RWPE1 (cell line): ENCODE measurements at regions not wholly inside any gene's neighbourhood (a gene's known extent, or its start where the extent isn't known, plus 50 kb on each side); places are given as distances from the start of the nearest gene placed in this dataset.

ENCODE experiments used
- CTCF ChIA-PET: fragments of 350-600 bp; sonication (Branson Sonifier 250); formaldehyde crosslinking; extraction: SDS; loops from one replicate; lab custom pipeline; 2021; lab: Yijun Ruan, JAX
- POLR2A ChIA-PET: fragments of 400-600 bp; formaldehyde crosslinking; extraction: SDS; loops from one replicate; lab custom pipeline; 2020; ENCODE audit warnings: antibody characterized with exemption; ENCODE audit not compliant: low non-redundant PET; lab: Yijun Ruan, JAX
- DNase-seq: peaks from one replicate; pipeline ENCODE4 v3.0.0; 2012; ENCODE audit warnings: low spot score
- H3K27ac ChIP-seq: fragments of 450-650 bp; 2 replicates; pipeline ENCODE4 v1.5.1; 2017
- CTCF ChIP-seq: fragments of 450-650 bp; conservative IDR thresholded peaks from 2 replicates; pipeline ENCODE4 v1.5.1; 2017; ENCODE audit warnings: low read depth, mild to moderate bottlenecking

GRCh38 chr22:47695176-47695575 is 932.7 kb downstream of the TBC1D22A start:
- H3K27ac ChIP-seq, result no peak overlapping the region

GRCh38 chr22:47694536-47695130 is 932.2 kb downstream of the TBC1D22A start:
- H3K27ac ChIP-seq, result no peak overlapping the region
- DNase-seq, result no peak
- no peak for TF ChIP-seq CTCF
- CTCF ChIA-PET, result no interaction called here
- POLR2A ChIA-PET, result interaction anchor here (0.6 kb wide), 1 partner anchor 10 kb away, joined by 5 read pairs; no protein-coding TSS in a partner anchor

More at GRCh38 chr22:47695176-47695575, 932.7 kb downstream of the TBC1D22A start:
- POLR2A ChIA-PET, result no interaction called here
- DNase-seq, result no peak
- CTCF ChIA-PET, result no interaction called here
- no peak for TF ChIP-seq CTCF

- ChIA-PET POLR2A (no interaction called here), CTCF (no interaction called here)
- no peak for TF ChIP-seq CTCF
- DNase-seq, result no peak
- H3K27ac ChIP-seq, result no peak overlapping the region
Measured at GRCh38 chr22:47693606-47694005, 931.2 kb downstream of the TBC1D22A start.

- ChIA-PET POLR2A (no interaction called here), CTCF (no interaction called here)
- DNase-seq, result no peak
- H3K27ac ChIP-seq, result no peak overlapping the region
- TF ChIP-seq CTCF, result no peak
Measured at GRCh38 chr22:47692811-47693210, 930.4 kb downstream of the TBC1D22A start.

GRCh38 chr22:47691152-47691895 is 928.9 kb downstream of the TBC1D22A start:
- no peak for DNase-seq
- ChIA-PET POLR2A (no interaction called here), CTCF (no interaction called here)
- TF ChIP-seq CTCF, result no peak
- peak overlapping the region; percentile 52 for H3K27ac ChIP-seq

GRCh38 chr22:47690586-47690985 is 928.1 kb downstream of the TBC1D22A start:
- TF ChIP-seq CTCF, result no peak
- ChIA-PET CTCF (no interaction called here), POLR2A (no interaction called here)
- no peak overlapping the region for H3K27ac ChIP-seq
- DNase-seq, result no peak
